H9 (cell line): ENCODE measurements at regions not wholly inside any gene's neighbourhood (a gene's known extent, or its start where the extent isn't known, plus 50 kb on each side); places are given as distances from the start of the nearest gene placed in this dataset.

Experiments used
- DNase-seq: peaks from one replicate; pipeline ENCODE4 v3.0.0-alpha.2; 2017
- H2AFZ ChIP-seq: one replicate; pipeline ENCODE4 v1.6.1; 2013; ENCODE audit warnings: mild to moderate bottlenecking, low read length, control low read depth, moderate library complexity
- H2AK5ac ChIP-seq: 2 replicates; pipeline ENCODE4 v1.6.1; 2013; ENCODE audit warnings: low read length, control low read depth, mixed read lengths; ENCODE audit not compliant: insufficient read length
- H2BK120ac ChIP-seq: one replicate; pipeline ENCODE4 v1.6.1; 2013; ENCODE audit warnings: low read depth, mild to moderate bottlenecking, low read length, control low read depth, inconsistent platforms; ENCODE audit not compliant: poor library complexity, severe bottlenecking
- H2BK12ac ChIP-seq: 2 replicates; pipeline ENCODE4 v1.6.1; 2013; ENCODE audit warnings: low read length, control low read depth, mixed read lengths, low read depth; ENCODE audit not compliant: insufficient read length
- H2BK15ac ChIP-seq: 2 replicates; pipeline ENCODE4 v1.6.1; 2013; ENCODE audit warnings: low read depth, low read length, control low read depth
- H2BK20ac ChIP-seq: one replicate; pipeline ENCODE4 v1.6.1; 2013; ENCODE audit warnings: low read depth, mild to moderate bottlenecking, low read length, control low read depth, inconsistent platforms; ENCODE audit not compliant: poor library complexity, severe bottlenecking
- H2BK5ac ChIP-seq: 2 replicates; pipeline ENCODE4 v1.6.1; 2013; ENCODE audit warnings: low read length, control low read depth, mixed read lengths; ENCODE audit not compliant: insufficient read length
- H3K14ac ChIP-seq: 2 replicates; pipeline ENCODE4 v1.6.1; 2013; ENCODE audit warnings: low read length, control low read depth; ENCODE audit not compliant: insufficient read depth
- H3K18ac ChIP-seq: 2 replicates; pipeline ENCODE4 v1.6.1; 2013; ENCODE audit warnings: low read depth, mild to moderate bottlenecking, mixed read lengths, low read length, control low read depth; ENCODE audit not compliant: insufficient read length
- H3K23ac ChIP-seq: 2 replicates; pipeline ENCODE4 v1.6.1; 2013; ENCODE audit warnings: low read length, control low read depth, mixed read lengths, low read depth; ENCODE audit not compliant: insufficient read length
- H3K23me2 ChIP-seq: 2 replicates; pipeline ENCODE4 v1.6.1; 2013; ENCODE audit warnings: low read depth, mild to moderate bottlenecking, mixed read lengths, low read length, control low read depth; ENCODE audit not compliant: insufficient read length, poor library complexity, severe bottlenecking
- H3K27ac ChIP-seq: 2 replicates; pipeline ENCODE4 v1.5.1; 2013; ENCODE audit warnings: low read length, control low read depth, mixed read lengths, low read depth; ENCODE audit not compliant: insufficient read length
- H3K27me3 ChIP-seq: 2 replicates; pipeline ENCODE4 v1.6.1; 2013; ENCODE audit warnings: low read length, control low read depth, inconsistent platforms; ENCODE audit not compliant: insufficient read depth
- H3K4ac ChIP-seq: 2 replicates; pipeline ENCODE4 v1.6.1; 2013; ENCODE audit warnings: low read depth, mild to moderate bottlenecking, control low read depth, inconsistent platforms, low read length, moderate library complexity
- H3K4me1 ChIP-seq: 2 replicates; pipeline ENCODE4 v1.6.1; 2013; ENCODE audit warnings: low read length, control low read depth, inconsistent platforms; ENCODE audit not compliant: insufficient read depth
- H3K4me2 ChIP-seq: 2 replicates; pipeline ENCODE4 v1.6.1; 2013; ENCODE audit warnings: low read length, control low read depth, mixed read lengths; ENCODE audit not compliant: insufficient read length, insufficient read depth
- H3K56ac ChIP-seq: 2 replicates; pipeline ENCODE4 v1.6.1; 2013; ENCODE audit warnings: low read depth, mild to moderate bottlenecking, mixed read lengths, low read length, control low read depth; ENCODE audit not compliant: insufficient read length
- H3K79me1 ChIP-seq: 2 replicates; pipeline ENCODE4 v1.6.1; 2013; ENCODE audit warnings: low read depth, mild to moderate bottlenecking, moderate library complexity, low read length, control low read depth, inconsistent platforms; ENCODE audit not compliant: insufficient read depth, poor library complexity, severe bottlenecking
- H3K79me2 ChIP-seq: 2 replicates; pipeline ENCODE4 v1.6.1; 2013; ENCODE audit warnings: low read length, control low read depth, inconsistent platforms; ENCODE audit not compliant: insufficient read depth
- H3K9ac ChIP-seq: 2 replicates; pipeline ENCODE4 v1.6.1; 2013; ENCODE audit warnings: low read length, control low read depth, mixed read lengths; ENCODE audit not compliant: insufficient read length; ENCODE audit errors: extremely low read depth
- H3K9me3 ChIP-seq: one replicate; pipeline ENCODE4 v1.6.1; 2013; ENCODE audit warnings: low read depth, low read length, inconsistent platforms; ENCODE audit not compliant: control insufficient read depth
- H3T11ph ChIP-seq: one replicate; pipeline ENCODE4 v1.6.1; 2013; ENCODE audit warnings: mild to moderate bottlenecking, low read length, control low read depth, inconsistent platforms
- H4K20me1 ChIP-seq: one replicate; pipeline ENCODE4 v1.6.1; 2013; ENCODE audit not compliant: control insufficient read depth, insufficient read length, insufficient read depth
- H4K5ac ChIP-seq: 2 replicates; pipeline ENCODE4 v1.6.1; 2013; ENCODE audit warnings: low read depth, mild to moderate bottlenecking, mixed read lengths, low read length, control low read depth; ENCODE audit not compliant: insufficient read length
- H4K8ac ChIP-seq: replicated peaks from 2 replicates; pipeline ENCODE4 v1.6.1; 2013; ENCODE audit warnings: low read length, control low read depth, mixed read lengths, low read depth; ENCODE audit not compliant: insufficient read length
- H4K91ac ChIP-seq: 2 replicates; pipeline ENCODE4 v1.6.1; 2013; ENCODE audit warnings: low read depth, mild to moderate bottlenecking, moderate library complexity, mixed read lengths, low read length, control low read depth; ENCODE audit not compliant: insufficient read length
- H3K27ac Mint-ChIP-seq, 3 experiments: 2 replicates in 2 of 3; 3 replicates in 1 of 3; pipeline ENCODE4 v1.8.0; 2020 to 2021; ENCODE audit warnings: mixed read lengths in 3 of 3, mild to moderate bottlenecking in 1 of 3, moderate library complexity in 1 of 3
- H3K27me3 Mint-ChIP-seq: 2 replicates; pipeline ENCODE4 v1.8.0; 2021; ENCODE audit warnings: low read depth, mild to moderate bottlenecking, moderate library complexity, mixed read lengths
- H3K36me3 Mint-ChIP-seq, 3 experiments: 2 replicates in 2 of 3; 3 replicates in 1 of 3; pipeline ENCODE4 v1.8.0; 2020 to 2021; ENCODE audit warnings: low read depth in 3 of 3, mixed read lengths in 3 of 3; ENCODE audit not compliant: insufficient read depth in 1 of 3
- H3K4me1 Mint-ChIP-seq, 2 experiments: 2 replicates each; pipeline ENCODE4 v1.8.0; 2020; ENCODE audit warnings: mixed read lengths in 2 of 2
- H3K4me3 Mint-ChIP-seq, 2 experiments: 2 replicates in 1 of 2; 3 replicates in 1 of 2; pipeline ENCODE4 v1.8.0; 2020 to 2021; ENCODE audit warnings: mild to moderate bottlenecking in 2 of 2, mixed read lengths in 2 of 2, moderate library complexity in 1 of 2
- H3K9me3 Mint-ChIP-seq, 2 experiments: 2 replicates in 1 of 2; 3 replicates in 1 of 2; pipeline ENCODE4 v1.8.0; 2020; ENCODE audit warnings: mild to moderate bottlenecking in 2 of 2, mixed read lengths in 2 of 2, moderate library complexity in 1 of 2
- WGBS: extraction: QIAGEN DNeasy Blood & Tissue Kit; methylation state at CpG from one replicate; pipeline ENCODE4 v1.1.7; 2013; ENCODE audit warnings: missing lambda C conversion rate, low lambda C conversion rate, mixed read lengths; ENCODE audit not compliant: insufficient read length; ENCODE audit errors: extremely low coverage; 5-methylcytosine and 5-hydroxymethylcytosine counted together
- TF ChIP-seq, protein P1 (sequence below): fragments of 200-600 bp; sonication (generic); conservative IDR thresholded peaks from 3 replicates; pipeline ENCODE4 v1.8.0; 2021; ENCODE audit warnings: antibody characterized with exemption, mild to moderate bottlenecking

DNA sequence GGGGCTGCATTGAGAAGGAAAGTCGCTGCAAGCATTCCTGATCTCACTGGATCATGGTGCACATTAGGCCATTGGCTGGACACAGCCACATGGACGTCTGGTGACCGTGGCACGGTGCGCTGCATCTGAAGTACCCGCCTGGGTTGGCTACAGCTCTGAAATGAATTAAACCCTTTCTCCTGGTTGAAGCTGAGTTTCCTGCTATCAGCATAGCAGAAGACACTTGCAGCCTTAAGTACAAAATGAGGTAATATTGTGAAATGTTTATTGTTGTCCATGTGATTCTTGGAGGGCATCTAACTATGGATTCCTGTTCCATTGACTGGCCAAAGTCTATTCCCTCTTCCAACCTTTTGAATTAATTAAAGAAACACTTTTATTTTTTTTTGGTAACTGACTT lies 89.8 kb upstream of the ADTRP start:
- Histone ChIP-seq H3K9ac (no peak overlapping the region), H2BK120ac (no peak overlapping the region), H3K4me1 (no peaks in the 10 kb centered on the region), H2AFZ (no peak overlapping the region), H3K23me2 (no peaks in the 10 kb centered on the region), H4K5ac (no peak overlapping the region), H3T11ph (no peak overlapping the region), H3K9me3 (no peaks in the 10 kb centered on the region), H3K79me2 (no peaks in the 10 kb centered on the region), H3K23ac (no peak overlapping the region), H4K8ac (no peak overlapping the region), H3K4ac (no peak overlapping the region), H3K14ac (no peak overlapping the region), H3K27ac (no peak overlapping the region), H2AK5ac (no peak overlapping the region), H4K91ac (no peak overlapping the region), H3K18ac (no peak overlapping the region), H2BK15ac (no peak overlapping the region), H3K56ac (no peak overlapping the region), H3K4me2 (no peak overlapping the region), H2BK5ac (no peak overlapping the region), H2BK12ac (no peak overlapping the region), H4K20me1 (no peaks in the 10 kb centered on the region), H2BK20ac (no peak overlapping the region), H3K27me3 (no peaks in the 10 kb centered on the region), H3K79me1 (no peaks in the 10 kb centered on the region)
- Mint-ChIP-seq H3K9me3 (peaks cover 3 to 10% of the 10 kb centered on the region in 2 experiments; a peak in 4 of 5 replicates), H3K4me3 (no peak overlapping the region), H3K4me1 (no peaks in the 10 kb centered on the region), H3K27me3 (no peaks in the 10 kb centered on the region), H3K27ac (no peak overlapping the region), H3K36me3 (no peaks in the 10 kb centered on the region; a peak in 3 of 7 replicates)
- DNase-seq: no peak
- WGBS: no CpG with 5 or more reads among the region's 6 CpGs
- TF ChIP-seq, protein P1, sequence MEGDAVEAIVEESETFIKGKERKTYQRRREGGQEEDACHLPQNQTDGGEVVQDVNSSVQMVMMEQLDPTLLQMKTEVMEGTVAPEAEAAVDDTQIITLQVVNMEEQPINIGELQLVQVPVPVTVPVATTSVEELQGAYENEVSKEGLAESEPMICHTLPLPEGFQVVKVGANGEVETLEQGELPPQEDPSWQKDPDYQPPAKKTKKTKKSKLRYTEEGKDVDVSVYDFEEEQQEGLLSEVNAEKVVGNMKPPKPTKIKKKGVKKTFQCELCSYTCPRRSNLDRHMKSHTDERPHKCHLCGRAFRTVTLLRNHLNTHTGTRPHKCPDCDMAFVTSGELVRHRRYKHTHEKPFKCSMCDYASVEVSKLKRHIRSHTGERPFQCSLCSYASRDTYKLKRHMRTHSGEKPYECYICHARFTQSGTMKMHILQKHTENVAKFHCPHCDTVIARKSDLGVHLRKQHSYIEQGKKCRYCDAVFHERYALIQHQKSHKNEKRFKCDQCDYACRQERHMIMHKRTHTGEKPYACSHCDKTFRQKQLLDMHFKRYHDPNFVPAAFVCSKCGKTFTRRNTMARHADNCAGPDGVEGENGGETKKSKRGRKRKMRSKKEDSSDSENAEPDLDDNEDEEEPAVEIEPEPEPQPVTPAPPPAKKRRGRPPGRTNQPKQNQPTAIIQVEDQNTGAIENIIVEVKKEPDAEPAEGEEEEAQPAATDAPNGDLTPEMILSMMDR: no peak
